ENCODE measurements at regions not wholly inside any gene's neighbourhood (a gene's known extent, or its start where the extent isn't known, plus 50 kb on each side); places are given as distances from the start of the nearest gene placed in this dataset.

- no peak for DNase-seq
Observed at GRCh38 chr4:127145006-127145540, 487.7 kb upstream of the INTU start.

DNA sequence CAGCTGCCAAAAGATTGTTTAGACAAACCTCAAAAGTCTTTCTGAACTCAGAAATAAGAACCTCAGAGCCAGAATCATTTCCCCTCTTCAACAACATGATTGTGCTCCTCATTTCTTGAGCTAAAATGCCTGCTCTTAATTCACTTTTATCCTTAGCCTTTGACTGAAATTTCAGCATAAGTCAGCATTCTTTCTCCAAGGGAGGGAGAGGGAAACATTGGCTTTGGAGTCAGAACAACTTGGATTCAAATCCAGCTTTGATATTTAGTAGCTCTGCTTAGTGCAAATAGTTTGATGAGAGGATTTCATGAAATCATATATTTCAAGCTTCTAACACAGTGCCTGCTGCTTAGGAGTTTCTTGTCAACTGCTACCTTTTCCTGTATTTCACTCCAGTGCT is 484.6 kb upstream of the INTU start:
- no peak for DNase-seq

DNA sequence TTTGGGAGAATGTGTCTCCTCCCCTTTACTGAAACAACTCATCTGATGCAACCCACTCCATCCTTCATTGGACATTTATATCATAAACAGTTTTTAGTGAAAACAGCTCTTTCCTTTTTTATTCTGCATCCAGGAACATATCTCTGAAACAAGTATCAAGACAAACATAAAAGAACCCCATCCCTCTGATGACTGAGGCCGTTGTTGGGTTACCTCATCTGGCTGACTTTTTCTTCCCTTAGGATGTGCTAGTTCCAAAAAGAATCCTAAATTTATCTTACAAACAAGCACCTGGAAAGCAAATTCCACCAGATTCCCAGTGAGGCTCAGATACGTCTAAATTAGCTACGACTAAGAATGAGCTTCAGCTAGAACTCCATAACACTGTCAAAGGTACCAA is 483.7 kb upstream of the INTU start:
- no peak for DNase-seq

- DNase-seq = no peak
Observed at GRCh38 chr4:127151941-127152340, 480.8 kb upstream of the INTU start.

DNA sequence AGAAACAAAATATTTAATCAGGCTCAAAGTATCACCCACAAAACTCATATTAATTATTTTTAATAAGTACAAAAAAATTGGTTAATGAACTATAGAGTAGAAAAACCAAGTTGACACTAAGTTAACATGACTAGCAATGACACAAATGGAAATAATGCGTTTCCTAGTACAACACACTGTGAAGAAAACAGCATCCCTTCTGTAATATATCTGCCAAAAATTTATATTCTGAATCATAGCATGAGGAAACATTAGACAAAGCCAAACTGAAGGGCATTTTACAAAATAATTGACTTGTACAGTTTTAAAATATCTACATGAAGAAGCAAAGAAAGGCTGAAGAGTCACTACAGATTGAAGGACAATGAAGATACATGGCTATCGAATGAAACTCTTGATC is 477.6 kb upstream of the INTU start:
- DNase-seq = no peak

DNA sequence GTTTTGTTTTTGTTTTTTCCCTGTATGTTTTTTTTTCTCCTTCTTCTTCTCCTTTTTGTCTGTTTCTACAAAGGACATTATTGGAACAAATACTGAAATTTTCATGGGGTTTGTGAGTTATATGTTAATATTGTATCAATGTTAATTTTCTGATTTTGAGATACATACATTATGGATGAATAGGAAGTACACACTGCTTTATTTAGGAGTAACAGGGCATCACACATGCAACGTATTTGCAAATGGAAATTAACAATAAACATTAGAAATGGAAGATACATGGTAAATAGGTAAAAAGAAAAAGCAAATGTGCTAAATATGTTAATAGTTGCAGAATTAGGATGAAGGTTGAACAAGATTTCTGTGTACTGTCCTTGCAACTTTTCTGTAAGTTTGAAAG is 477.2 kb upstream of the INTU start:
- no peak for DNase-seq

DNA sequence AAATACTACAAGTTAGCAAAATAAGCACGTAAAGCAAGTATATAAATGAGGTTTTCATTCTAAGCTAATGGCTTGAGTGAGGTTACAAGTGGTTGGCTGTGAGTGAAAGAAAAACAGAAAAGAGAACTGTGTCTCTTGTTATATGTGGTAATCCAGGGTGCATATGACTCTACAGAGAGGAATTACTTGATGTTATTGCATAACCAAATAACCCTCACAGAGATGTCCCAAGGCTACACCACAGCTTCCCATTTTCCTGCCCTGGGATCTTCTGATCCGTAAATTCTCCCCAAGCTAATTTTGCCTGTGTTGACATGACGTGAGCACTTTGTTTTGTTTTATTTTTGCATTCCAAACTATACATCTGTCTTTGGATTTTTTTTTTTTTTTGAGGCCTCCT is 470.0 kb upstream of the INTU start:
- DNase-seq = no peak

GRCh38 chr4:127165971-127166370 is 466.8 kb upstream of the INTU start:
- DNase-seq = no peak

- DNase-seq = no peak
Observed at GRCh38 chr4:127174201-127174600, 458.6 kb upstream of the INTU start.

GRCh38 chr4:127174616-127175015 is 458.1 kb upstream of the INTU start:
- DNase-seq = no peak

DNA sequence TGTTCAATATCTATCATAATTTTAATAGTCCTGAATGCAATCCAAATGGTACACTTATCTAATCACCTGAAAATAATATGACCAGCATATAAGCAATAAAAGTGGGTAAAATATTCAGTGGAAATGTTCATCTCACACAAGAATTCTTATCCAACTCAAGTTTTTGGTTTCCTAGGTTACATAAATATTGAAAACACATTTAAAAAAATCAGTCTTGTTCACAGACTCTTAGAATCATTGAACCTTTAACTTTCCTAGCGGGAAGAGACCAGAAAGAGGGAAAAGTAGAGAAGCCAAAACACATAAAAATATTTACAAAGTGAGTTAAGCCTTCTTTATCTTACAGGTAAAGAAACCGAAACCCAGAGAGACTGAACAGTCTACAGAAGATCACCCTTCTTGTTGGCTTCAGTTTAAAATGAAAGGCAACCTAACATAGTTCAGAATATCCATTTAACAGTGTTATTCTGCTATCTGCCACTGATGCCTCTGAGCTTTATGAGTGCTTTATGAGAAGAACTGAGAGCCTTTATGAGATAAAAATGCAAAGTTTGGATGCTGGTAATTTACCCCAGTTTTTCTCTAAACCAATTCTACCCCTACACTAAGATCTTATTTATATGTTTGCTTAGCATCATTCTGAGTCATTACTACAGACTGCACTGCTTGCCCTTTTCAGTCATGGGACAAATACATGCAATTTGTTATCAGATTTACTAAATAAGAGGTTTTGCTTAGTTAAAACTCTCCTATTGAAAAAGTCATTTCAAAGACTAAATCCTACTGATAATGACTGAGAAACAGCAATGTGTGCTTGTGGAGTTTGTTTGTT is 453.3 kb upstream of the INTU start:
- DNase-seq = no peak

DNA sequence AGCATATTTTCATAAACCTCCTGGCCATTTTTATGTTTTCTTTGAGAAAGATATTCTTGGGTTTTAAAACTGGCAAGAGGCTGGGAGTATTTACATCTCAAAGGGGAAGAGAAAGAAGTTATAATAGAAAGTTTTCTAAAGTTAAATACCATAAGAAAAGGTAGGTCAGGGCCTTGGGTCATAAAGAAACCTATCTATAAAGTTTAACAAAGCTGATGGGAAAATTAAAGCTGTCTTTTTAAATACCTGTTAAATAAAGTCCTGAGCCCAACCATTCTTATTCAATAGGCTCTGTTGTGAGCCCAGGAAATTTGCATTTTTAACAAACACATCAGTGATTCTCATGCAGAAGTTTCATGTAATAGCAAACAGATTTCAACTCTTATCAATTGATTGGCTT is 451.8 kb upstream of the INTU start:
- no peak for DNase-seq

GRCh38 chr4:127182687-127183086 is 450.1 kb upstream of the INTU start:
- no peak for DNase-seq

DNA sequence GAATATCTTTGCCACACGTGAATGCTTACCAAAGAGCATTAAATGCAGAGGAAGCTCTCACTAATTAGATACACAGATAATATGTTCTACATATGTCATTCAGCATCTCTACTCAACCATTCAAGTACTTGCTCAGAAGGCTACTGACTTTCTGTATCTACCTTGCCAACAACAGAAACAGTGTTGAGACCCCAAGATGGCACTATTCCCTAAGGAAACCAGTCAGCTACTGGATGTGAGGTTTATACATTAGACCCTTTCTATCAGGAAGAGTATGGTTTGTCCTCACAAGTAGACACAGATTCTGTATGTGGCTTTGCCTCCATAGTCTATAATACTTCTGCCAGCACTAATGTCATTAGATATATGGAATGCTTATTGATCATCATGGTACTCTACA is 443.9 kb upstream of the INTU start:
- DNase-seq = no peak

DNA sequence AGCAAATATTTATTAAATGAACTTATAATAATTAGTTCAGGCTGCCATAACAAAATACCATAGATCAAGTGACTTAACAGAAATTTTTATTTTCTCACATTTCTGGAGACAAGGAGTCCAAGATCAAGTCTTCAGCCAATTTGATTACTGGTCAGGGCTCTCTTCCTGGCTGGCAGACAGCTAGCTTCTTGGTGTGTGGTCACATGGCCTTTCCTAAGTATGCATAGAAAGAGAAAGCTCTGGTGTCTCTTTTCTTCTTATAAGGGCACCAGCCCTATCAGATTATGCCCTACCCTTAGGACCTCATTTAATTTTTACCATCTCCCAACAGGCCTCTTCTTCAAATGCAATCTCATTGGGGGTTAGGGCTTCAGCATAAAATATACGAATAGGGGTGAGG is 438.5 kb upstream of the INTU start:
- DNase-seq = no peak

GRCh38 chr4:127196655-127197352 is 436.0 kb upstream of the INTU start:
- no peak for DNase-seq

GRCh38 chr4:127203562-127204200 is 429.1 kb upstream of the INTU start:
- no peak for DNase-seq

- no peak for DNase-seq
Observed at GRCh38 chr4:127204322-127204721, 428.4 kb upstream of the INTU start.

- DNase-seq = no peak
Observed at GRCh38 chr4:127209580-127210095, 423.1 kb upstream of the INTU start.

- no peak for DNase-seq
Observed at GRCh38 chr4:127210893-127211649, 421.7 kb upstream of the INTU start.

GRCh38 chr4:127211650-127212560 is 420.9 kb upstream of the INTU start:
- no peak for DNase-seq

- no peak for DNase-seq
Observed at GRCh38 chr4:127212701-127213100, 420.1 kb upstream of the INTU start.
